Lower lobe of right lung (tissue), 2 donors: ENCODE measurements at regions not wholly inside any gene's neighbourhood (a gene's known extent, or its start where the extent isn't known, plus 50 kb on each side); places are given as distances from the start of the nearest gene placed in this dataset.
"Not testable (repeated sequence)": the region's sequence is repeated elsewhere in the genome, so short reads cannot be mapped to it uniquely, and the experiment has no call there.

Source experiments
- ATAC-seq, 2 donors: fragments of 200-7000 bp; cut with Tn5 transposase; one replicate each; pipeline ENCODE4 v1.9.1; 2020 to 2022; ENCODE audit warnings: mild to moderate bottlenecking in 2 of 2, moderate library complexity in 2 of 2
- DNase-seq: peaks from one replicate; pipeline ENCODE4 v3.0.0-alpha.2; 2020
- H3K27ac ChIP-seq: fragments of 200-600 bp; one replicate; pipeline ENCODE4 v1.8.0; 2022
- H3K27me3 ChIP-seq: fragments of 200-600 bp; one replicate; pipeline ENCODE4 v1.8.0; 2022; ENCODE audit warnings: low read depth
- H3K36me3 ChIP-seq: fragments of 200-600 bp; one replicate; pipeline ENCODE4 v1.8.0; 2022; ENCODE audit warnings: mild to moderate bottlenecking
- H3K4me1 ChIP-seq: fragments of 200-600 bp; one replicate; pipeline ENCODE4 v1.8.0; 2022
- H3K4me3 ChIP-seq: fragments of 200-600 bp; one replicate; pipeline ENCODE4 v1.8.0; 2022; ENCODE audit warnings: mild to moderate bottlenecking
- H3K9me3 ChIP-seq: fragments of 200-600 bp; one replicate; pipeline ENCODE4 v1.8.0; 2022
- intact Hi-C: fragments of 100-400 bp; cut with DNase I; formaldehyde crosslinking; loops from one replicate; pipeline ENCODE4 v1.11.0; 2022
- TF ChIP-seq, protein P1 (sequence below): fragments of 200-600 bp; IDR thresholded peaks from one replicate; pipeline ENCODE4 v1.8.0; 2022; ENCODE audit warnings: antibody characterized with exemption, mild to moderate bottlenecking
- donor health status: DM: no; HTN: yes; CAD: no; lungs with severe emphysema.

DNA sequence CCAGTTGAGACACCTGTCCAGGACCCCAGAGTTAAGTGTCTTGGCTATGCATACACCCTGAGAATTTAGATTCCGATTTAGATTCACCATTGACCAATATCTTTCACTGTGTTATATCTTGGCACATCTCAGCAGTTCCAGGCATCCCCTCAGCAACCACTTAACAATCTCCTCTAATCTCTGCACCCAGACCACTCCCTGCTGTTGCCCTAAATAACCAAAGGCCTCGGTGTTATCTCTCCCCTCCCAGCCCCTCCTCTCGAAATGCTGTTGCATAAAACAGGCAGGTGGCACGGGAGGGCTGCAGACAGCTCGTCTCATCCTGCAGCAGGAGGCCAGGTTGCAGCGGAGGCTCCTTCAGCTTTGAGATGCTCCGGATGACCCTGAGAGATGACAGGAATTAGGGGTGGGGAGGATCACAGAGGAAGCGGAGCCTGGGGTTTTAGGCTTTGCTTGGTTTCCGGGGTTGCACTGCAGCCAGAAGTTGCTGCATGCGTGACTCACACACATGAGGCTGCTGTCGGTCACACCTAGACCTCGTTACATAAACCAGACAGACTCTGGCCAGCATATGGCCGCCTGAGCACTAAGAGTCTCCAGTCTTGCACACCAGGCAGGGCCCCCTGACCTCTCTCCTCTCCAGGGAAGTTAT lies 210.3 kb upstream of the USP9Y start:
- Histone ChIP-seq H3K9me3 (no peaks in the 10 kb centered on the region), H3K4me3 (no peak overlapping the region), H3K4me1 (no peaks in the 10 kb centered on the region), H3K27ac (no peak overlapping the region), H3K27me3 (no peaks in the 10 kb centered on the region), H3K36me3 (no peaks in the 10 kb centered on the region)
- TF ChIP-seq, protein P1, sequence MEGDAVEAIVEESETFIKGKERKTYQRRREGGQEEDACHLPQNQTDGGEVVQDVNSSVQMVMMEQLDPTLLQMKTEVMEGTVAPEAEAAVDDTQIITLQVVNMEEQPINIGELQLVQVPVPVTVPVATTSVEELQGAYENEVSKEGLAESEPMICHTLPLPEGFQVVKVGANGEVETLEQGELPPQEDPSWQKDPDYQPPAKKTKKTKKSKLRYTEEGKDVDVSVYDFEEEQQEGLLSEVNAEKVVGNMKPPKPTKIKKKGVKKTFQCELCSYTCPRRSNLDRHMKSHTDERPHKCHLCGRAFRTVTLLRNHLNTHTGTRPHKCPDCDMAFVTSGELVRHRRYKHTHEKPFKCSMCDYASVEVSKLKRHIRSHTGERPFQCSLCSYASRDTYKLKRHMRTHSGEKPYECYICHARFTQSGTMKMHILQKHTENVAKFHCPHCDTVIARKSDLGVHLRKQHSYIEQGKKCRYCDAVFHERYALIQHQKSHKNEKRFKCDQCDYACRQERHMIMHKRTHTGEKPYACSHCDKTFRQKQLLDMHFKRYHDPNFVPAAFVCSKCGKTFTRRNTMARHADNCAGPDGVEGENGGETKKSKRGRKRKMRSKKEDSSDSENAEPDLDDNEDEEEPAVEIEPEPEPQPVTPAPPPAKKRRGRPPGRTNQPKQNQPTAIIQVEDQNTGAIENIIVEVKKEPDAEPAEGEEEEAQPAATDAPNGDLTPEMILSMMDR: no peak
- ATAC-seq (no peak), DNase-seq (no peak)
- intact Hi-C loops: no loop called here

DNA sequence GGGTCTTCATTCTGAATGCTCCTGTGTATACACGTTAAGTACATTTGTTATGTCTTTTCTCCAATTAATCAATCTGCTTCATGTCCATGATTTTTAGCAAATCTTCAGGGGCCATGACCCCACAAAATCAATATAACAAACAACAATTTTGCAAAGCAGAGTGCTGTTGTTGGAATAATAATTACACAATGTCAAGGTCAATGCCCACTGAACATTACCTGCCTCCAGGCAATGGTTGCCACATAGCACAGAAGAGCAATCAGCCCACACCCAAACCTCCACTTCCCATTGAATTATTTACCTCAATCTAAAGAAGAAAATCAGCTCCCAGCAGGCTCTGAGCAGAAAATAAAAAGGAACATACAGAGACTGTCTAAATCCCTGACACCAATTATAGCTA lies 208.8 kb upstream of the USP9Y start:
- DNase-seq (no peak), ATAC-seq (no peak)
- Histone ChIP-seq H3K4me1 (no peaks in the 10 kb centered on the region), H3K36me3 (no peaks in the 10 kb centered on the region), H3K27ac (no peak overlapping the region), H3K27me3 (no peaks in the 10 kb centered on the region), H3K9me3 (no peaks in the 10 kb centered on the region), H3K4me3 (no peak overlapping the region)
- TF ChIP-seq, protein P1: no peak
- intact Hi-C loops: no loop called here

DNA sequence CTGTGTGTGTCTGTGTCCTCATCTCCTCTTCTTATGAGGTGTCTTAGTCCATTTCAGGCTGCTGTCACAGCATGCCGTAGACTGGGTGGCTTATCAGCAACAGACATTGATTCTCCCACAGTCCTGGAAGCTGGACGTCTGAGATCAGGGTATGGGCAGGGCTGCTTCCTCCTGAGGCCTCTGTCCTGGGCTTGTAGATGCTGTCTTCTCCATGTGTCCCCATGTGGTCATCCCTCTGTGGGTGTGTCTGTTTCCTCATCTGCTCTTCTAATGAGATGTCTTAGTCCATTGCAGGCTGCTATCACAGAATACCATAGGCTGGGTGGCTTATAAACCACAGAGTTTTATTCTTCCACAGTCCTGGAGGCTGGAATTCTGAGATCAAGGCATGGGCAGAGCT lies 205.0 kb upstream of the USP9Y start:
- DNase-seq (no peak), ATAC-seq (no peak)
- Histone ChIP-seq H3K4me3 (no peak overlapping the region), H3K4me1 (no peaks in the 10 kb centered on the region), H3K36me3 (no peaks in the 10 kb centered on the region), H3K9me3 (no peaks in the 10 kb centered on the region), H3K27ac (no peak overlapping the region), H3K27me3 (no peaks in the 10 kb centered on the region)
- TF ChIP-seq, protein P1: no peak
- intact Hi-C loops: no loop called here

- Histone ChIP-seq H3K9me3 (no peaks in the 10 kb centered on the region), H3K4me3 (no peak overlapping the region), H3K27ac (no peak overlapping the region), H3K36me3 (no peaks in the 10 kb centered on the region), H3K4me1 (no peaks in the 10 kb centered on the region), H3K27me3 (no peaks in the 10 kb centered on the region)
- ATAC-seq (no peak), DNase-seq (no peak)
- intact Hi-C loops: no loop called here
- TF ChIP-seq, protein P1: no peak
Measured at GRCh38 chrY:12500096-12500495, 200.9 kb upstream of the USP9Y start.

GRCh38 chrY:12504028-12504427 lies 197.0 kb upstream of the USP9Y start:
- intact Hi-C loops, H3K9me3 ChIP-seq, H3K27ac ChIP-seq, DNase-seq, H3K4me1 ChIP-seq, H3K27me3 ChIP-seq, ATAC-seq, H3K36me3 ChIP-seq, H3K4me3 ChIP-seq: not testable (repeated sequence)

DNA sequence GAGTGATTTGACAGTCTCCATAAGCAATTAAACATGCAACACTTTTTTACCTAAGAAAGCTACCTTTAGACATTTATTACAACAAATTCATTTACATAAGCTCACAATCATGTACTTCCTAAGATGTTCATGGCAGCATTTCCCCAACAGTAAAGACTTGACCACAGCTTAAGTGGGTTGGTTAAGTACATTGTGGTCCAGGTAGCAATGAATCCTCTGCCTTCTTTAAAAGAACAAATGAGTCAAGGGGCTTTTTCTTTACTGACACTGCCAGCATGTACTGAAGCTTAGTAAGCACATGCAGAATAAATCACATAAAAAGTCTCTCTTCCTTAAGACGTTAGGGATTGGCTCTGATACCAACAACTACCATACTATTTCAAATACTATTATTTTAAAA lies 183.7 kb upstream of the USP9Y start:
- no peaks in the 10 kb centered on the region for H3K36me3 ChIP-seq
- intact Hi-C loops: no loop called here
- TF ChIP-seq, protein P1: no peak
- no peak overlapping the region for H3K4me3 ChIP-seq
- H3K27ac ChIP-seq: no peak overlapping the region
- no peaks in the 10 kb centered on the region for H3K27me3 ChIP-seq
- no peaks in the 10 kb centered on the region for H3K9me3 ChIP-seq
- no peaks in the 10 kb centered on the region for H3K4me1 ChIP-seq
- ATAC-seq (no peak), DNase-seq (no peak)
